ENCODE measurements at regions not wholly inside any gene's neighbourhood (a gene's known extent, or its start where the extent isn't known, plus 50 kb on each side); places are given as distances from the start of the nearest gene placed in this dataset.
"Not testable (repeated sequence)": the region's sequence is repeated elsewhere in the genome, so short reads cannot be mapped to it uniquely, and the experiment has no call there.

- no peak for DNase-seq
These were observed 97.5 kb downstream of the RGS2 start for GRCh38 chr1:192906334-192906733.

DNA sequence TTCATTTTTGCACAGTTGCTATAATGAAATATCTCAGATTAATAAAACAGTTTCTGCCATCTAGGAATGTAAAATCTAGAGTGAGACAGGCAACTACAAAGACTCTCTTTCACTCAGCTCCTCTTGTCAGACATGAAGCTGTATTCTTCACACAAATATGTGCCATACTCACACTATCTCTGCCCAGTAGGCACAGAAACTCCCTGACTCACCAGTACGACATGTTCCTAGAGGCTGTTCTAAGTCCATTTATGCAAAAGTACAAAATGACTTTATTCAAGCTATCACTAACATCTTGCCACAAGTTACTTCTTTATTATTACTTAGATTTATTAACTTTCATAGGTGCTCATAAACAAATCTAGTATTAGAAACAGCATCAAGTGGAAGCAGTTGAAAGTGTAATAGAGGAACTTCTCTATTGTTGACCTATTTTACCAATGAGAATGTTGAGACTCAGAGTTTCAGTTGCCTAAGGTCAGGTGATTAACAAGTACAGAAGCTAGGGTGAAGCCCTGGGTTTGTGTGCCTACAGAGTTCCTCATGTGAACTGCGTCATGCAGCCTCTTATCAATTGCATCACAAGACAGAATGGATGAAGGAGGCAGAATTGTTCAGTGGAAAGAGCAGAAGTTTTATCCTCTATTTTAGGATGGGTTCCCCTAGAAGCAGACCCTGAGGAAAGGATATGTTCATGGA lies 98.9 kb downstream of the RGS2 start:
- DNase-seq: no peak

DNA sequence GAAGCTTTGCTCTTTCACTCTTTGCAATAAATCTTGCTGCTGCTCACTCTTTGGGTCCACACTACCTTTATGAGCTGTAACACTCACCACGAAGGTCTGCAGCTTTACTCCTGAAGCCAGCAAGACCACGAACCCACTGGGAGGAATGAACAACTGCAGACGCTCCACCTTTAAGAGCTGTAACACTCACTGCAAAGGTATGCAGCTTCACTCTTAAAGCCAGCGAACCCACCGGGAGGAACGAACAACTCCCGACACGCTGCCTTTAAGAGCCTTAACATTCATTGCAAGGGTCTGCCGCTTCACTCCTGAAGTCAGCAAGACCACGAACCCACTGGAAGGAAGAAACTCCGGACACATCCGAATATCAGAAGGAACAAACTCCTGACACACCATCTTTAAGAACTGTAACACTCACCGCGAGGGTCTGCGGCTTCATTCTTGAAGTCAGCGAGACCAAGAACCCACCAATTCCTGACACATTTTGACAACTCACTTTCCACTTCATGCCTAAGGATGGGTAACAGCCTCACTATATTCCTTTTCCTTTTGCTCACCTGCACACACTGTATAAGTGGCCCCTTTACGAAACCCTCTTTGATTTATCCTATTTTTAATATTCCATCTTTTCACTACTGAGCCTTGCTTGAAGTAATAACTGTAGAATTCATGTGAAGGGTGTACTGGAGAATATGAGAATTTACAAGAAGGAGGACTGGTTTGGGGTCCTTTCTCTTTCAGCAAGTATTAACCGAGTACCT lies 103.2 kb downstream of the RGS2 start:
- DNase-seq: not testable (repeated sequence)

- DNase-seq: no peak
These were observed 104.8 kb downstream of the RGS2 start for GRCh38 chr1:192913683-192914082.

DNA sequence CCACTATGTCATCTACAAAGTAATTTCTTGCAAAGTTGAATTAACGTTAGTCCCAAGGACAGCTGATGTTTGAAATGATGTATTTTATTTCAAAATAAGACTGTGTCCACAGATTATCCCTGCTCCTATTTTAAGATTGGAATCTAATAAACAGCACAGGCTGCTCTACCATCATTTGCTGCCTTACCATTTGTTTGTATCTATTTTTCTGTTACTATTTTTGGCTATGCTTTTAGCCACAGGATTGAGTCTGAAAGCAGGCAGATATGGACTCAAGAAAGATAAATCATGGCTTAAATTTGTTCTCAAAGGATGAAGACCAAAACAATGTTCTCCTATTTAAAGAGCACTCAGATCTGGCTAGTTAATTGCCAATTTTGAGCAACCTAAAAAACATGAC lies 105.3 kb downstream of the RGS2 start:
- no peak for DNase-seq

DNA sequence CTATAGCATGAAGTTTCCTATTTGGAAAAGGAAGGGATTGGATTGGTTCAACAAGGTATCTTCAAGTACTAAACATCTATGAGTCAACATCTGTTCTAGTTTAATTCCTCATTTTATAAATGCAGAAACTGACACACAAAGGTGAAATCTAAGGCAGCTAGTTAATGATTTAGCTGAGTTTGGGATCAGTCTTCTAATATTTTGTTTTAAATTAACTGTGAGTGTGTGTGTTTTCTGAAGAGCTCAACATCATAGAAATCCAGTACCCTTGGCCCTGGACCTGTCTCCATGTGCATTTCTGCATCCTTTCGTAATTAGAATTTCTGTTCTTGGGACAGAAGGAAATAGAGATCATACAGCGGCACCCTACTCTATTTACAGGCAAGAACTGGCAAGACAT lies 105.9 kb downstream of the RGS2 start:
- no peak for DNase-seq

GRCh38 chr1:192916021-192916420 lies 107.2 kb downstream of the RGS2 start:
- DNase-seq: no peak

- DNase-seq: no peak
These were observed 109.4 kb downstream of the RGS2 start for GRCh38 chr1:192918259-192918658.

- DNase-seq: no peak
These were observed 111.6 kb downstream of the RGS2 start for GRCh38 chr1:192920412-192920811.

DNA sequence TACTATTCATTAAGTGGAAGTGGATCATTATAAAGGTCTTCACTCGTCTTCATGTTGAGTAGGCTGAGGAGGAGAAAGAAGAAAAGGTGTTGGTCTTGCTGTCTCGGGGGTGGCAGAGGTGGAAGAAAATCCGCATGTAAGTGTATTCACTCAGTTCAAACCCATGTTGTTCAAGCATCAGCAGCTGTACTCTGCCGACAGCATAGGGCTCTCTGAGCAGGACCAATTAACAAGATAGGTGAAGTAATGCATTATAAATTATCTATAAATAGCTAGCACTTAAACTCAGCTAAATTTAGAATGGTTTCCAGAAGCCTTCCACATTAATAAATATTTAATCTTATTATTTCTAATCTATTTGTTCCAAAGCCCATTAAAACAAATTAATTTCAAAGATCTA lies 116.8 kb downstream of the RGS2 start:
- DNase-seq: no peak

DNA sequence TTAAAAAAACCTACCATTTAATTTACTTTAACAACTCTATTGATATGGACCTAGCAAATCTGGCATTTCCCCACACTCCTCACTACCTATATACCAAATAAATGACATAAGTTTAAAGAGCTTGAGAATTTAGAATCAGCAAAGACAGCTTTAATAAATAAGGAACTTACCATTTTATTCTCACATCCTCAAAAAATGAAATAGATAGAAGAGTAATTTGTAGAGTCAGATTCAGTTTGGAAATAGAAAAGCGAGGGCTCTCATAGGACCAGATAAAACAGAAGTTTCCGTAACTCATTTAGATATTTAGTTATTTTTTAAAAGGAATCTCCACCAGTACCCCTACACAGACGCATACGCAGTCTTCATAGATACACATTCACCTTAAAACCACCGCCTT lies 117.9 kb downstream of the RGS2 start:
- DNase-seq: no peak

DNA sequence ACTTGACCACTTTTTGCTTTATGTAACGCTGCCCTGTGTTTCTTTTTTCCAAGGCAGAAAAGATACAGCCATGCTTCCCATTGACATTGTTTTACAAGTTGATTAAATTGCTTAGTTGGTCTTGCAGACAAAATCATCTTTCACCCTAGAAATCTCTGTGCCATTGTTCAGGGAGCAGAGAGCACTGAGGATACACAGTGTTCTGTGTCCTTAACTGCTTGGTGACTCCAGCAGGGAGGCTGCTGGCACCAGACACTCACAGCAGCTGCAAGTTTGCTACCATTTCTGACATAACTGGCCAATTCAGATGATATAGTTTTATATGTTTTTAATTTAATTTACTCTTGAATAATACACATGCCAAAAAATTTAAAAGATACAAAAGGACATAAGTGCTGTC lies 118.7 kb downstream of the RGS2 start:
- DNase-seq: peak; percentile 2

DNA sequence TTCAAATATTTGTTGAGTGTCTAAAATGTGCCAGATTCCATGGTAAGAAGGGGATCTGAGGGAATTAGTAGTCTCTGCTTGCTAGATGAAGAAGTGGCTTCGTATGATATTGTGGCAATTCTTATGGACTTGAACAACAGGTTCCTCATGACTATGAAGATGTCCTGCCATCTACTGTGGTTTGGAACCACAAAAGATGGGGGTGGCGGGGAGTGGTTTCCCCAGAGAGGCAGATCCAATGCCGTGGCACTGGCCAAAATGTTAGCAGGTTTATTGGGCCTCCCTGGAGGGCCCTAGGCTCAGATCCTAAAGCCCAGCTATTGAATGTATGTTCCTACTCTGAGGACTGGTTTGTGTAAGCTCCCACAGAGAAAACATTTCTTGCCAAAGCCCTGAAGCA lies 120.8 kb downstream of the RGS2 start:
- DNase-seq: no peak

DNA sequence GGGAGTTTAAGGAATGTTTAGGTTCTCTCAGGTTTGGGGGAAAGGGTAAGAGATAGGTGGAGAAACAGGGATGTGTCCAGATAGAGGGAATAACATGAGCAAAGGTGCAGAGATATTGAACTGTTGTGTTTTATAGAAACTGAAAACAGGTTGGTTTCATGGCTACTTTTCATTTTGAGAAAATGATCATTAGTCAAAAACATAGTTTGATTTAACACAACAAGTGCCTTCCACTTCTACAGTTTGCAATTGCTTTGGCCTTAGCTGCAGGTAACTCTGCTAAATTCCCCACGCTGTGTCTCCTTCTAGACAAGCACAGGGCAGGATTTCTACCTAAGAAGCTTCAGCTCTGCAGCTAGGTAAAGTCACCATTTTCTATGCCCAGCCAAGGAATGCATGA lies 124.9 kb downstream of the RGS2 start:
- no peak for DNase-seq

DNA sequence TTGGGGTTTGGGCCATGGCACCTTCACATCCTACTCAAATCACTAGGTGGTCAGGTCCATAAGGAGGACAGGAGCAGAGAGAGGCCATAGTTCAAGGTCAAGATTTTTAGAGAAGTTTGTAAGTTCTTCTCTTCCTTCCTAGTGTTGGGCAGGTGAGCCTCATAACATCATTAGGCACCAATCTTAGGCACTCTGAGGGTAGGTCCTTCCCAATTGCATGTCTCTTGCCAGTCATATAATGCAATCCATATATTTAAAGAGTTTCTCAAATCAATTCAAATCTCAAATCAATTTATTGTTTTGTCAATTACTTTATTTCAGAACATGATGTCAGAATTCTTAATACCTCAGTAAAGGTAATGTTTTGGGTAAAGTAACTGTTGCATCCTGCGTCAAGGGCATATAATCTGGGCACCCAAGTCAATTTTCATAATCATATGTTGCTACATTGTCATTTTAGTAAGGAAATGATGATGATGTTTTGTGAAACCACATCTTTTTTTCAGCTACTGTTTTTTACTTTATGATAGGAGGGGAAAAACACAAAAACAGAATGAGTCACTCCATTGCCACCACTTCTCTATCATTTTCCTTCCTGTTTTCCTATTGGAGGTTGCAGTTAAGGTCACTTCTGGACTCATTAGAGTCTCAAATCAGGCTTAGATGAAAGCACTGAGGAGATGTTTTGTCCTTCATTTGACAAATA lies 122.7 kb downstream of the UCHL5 start:
- no peak for DNase-seq

DNA sequence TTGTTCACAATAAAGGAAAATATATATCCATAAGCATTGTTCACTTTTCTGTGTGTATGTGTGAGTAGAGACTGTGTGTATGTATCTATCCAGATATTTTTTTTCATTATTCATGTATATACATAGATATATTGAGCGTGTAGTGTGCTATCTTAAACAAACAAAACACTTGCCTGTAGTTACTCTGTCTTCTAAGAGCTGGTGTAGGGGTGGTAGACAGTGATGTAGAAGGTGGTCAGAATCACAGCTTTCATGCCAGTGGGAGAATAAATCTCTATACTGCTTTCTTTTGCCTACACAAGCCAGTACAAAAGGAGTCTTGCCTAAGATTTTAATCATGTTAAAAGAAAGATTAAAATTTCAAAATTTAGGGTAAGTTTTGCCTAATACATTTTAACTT lies 122.0 kb downstream of the UCHL5 start:
- no peak for DNase-seq

DNA sequence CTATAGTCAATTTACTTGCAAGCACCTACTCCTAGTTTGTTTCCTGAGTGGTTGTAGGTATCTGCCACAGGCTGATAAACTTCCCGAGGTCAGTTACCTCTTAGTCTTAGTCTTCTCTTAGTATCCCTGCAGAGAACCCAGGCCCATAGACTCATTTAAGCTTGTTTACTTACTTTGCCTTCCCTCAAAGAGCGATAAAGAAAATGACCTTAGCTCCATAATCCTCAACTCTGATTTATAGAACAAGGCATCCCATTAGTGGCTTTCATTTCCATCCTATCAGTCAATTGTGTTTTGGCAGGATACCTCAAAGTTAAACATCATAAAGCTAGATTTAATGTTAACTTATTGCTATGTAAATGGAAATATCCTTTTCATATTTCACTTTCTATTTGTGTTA lies 119.7 kb downstream of the UCHL5 start:
- no peak for DNase-seq

DNA sequence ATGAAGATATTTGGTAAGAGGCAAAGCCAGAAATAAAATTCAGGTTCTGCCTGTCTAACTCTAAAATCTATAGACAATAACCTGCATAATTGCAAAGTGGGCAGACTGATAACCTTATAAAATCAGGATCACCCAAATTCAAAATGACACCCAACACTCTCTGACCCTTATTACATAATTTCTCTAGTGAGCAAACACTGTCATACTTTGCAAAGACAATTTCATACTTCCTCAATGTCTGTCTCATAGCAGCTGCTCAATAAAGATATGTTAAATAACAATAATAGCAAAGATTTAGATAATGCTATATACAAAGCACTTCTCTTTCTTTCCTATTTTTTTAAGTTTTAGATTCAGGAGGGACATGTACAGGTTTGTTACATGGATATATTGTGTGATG lies 118.5 kb downstream of the UCHL5 start:
- DNase-seq: no peak

DNA sequence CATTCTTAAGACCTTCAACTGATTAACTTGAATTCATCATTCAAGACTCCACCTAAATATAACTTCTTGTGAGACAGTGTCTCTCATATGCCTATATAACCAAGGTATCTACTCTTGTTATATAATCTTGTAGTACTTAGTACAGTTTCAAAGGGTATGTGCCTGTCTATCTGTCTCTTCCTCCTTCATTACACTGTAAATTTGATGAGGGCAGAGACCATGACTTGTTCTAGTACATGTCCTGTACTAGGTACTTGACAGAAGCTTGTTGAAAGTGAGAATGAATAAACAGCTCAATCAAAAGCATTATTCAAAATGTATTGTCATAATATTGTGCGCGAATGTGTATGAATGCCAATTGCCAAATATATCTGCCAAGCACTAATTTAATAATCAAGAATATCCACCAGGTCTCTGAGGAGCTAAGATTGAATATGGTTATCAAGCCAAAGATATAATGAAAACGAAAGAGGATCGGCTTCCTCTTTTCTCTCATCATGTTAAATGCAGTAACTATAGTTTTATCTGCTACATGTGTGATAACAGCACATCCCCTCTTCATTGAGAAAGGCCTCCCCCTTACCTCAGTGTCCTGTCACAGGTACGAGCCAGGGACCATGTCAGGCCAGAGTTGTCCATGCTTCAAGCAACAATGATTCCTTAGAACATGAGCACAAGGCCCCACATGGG lies 117.3 kb downstream of the UCHL5 start:
- no peak for DNase-seq

DNA sequence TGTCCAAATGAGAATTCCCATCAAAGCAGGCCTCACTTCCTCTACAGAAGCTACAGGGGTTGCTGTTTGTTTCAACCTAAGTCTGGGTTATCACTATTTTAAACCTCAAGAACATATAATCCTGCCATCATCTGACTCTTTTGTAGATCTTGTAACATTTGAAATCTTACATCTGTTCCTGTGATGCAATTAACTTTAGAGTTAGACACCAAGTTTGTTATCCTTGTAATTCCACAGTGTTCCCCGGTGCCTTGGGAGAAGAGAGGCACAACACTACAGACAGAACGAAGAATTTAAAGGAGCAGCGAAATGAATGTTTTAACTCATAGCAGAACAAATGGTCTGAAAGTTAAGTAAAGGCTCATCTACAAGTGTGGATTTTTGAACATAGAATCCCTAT lies 116.1 kb downstream of the UCHL5 start:
- no peak for DNase-seq

GRCh38 chr1:192943522-192943921 lies 115.6 kb downstream of the UCHL5 start:
- DNase-seq: no peak

DNA sequence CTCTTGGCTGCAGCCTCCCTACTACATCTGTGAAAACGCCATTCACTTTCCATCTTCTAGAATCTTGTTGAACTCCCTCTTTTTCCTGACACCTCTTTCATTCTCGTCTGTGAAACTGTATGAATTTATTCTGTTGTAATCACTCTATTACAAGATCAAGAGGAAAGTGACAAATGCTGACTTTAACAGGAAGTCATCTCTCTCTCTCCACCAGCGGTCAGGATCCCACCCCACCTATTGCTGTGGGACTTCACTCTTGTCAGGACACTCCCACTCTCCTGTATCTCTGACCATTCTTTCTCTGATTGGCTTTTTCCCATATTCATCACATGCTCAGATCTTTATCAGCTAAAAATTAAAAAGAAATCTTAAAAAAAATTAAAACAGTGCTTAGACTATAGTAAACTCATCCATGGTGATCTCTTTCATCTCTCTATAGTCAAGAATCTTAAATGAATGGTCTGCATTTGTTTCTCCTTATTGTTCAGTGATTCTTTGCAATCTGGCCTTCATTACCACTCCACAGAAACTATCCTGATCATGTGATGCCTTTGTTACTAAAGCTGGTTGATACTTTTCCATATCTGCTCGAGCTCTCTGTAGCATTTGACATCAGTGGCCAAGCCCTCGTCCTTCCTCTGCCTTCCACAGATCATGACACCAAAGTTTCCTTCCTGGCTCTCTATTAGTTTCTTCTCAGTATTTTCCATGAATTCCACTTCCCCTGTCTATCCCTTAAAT lies 113.6 kb downstream of the UCHL5 start:
- no peak for DNase-seq

Measured in occipital lobe (tissue), 1 donor.